GM19099 (cell line): ENCODE measurements at regions not wholly inside any gene's neighbourhood (a gene's known extent, or its start where the extent isn't known, plus 50 kb on each side); places are given as distances from the start of the nearest gene placed in this dataset.

Experiments
- POLR2A ChIP-seq: IDR thresholded peaks from 3 replicates; pipeline ENCODE4 v1.6.1; 2011; ENCODE audit warnings: low read depth; ENCODE audit not compliant: insufficient read length; ENCODE audit errors: extremely low read depth

- no peak for TF ChIP-seq POLR2A
Measured at GRCh38 chr5:166211640-166212039, 2079.8 kb upstream of the WWC1 start.

GRCh38 chr5:166236327-166236726 is 2055.1 kb upstream of the WWC1 start:
- TF ChIP-seq POLR2A = no peak

GRCh38 chr5:166240705-166241104 is 2050.7 kb upstream of the WWC1 start:
- TF ChIP-seq POLR2A = no peak

- TF ChIP-seq POLR2A = no peak
Measured at GRCh38 chr5:166245556-166245955, 2045.9 kb upstream of the WWC1 start.

GRCh38 chr5:166251786-166252185 is 2039.7 kb upstream of the WWC1 start:
- no peak for TF ChIP-seq POLR2A

GRCh38 chr5:166257661-166258060 is 2033.8 kb upstream of the WWC1 start:
- TF ChIP-seq POLR2A = no peak

GRCh38 chr5:166262395-166262794 is 2029.0 kb upstream of the WWC1 start:
- no peak for TF ChIP-seq POLR2A

- no peak for TF ChIP-seq POLR2A
Measured at GRCh38 chr5:166267907-166268306, 2023.5 kb upstream of the WWC1 start.

GRCh38 chr5:166270712-166271111 is 2020.7 kb upstream of the WWC1 start:
- no peak for TF ChIP-seq POLR2A

- TF ChIP-seq POLR2A = no peak
Measured at GRCh38 chr5:166276006-166276405, 2015.4 kb upstream of the WWC1 start.

- no peak for TF ChIP-seq POLR2A
Measured at GRCh38 chr5:166279828-166280227, 2011.6 kb upstream of the WWC1 start.

GRCh38 chr5:166281433-166281832 is 2010.0 kb upstream of the WWC1 start:
- no peak for TF ChIP-seq POLR2A

- no peak for TF ChIP-seq POLR2A
Measured at GRCh38 chr5:166282939-166283338, 2008.5 kb upstream of the WWC1 start.

- TF ChIP-seq POLR2A = no peak
Measured at GRCh38 chr5:166285361-166285760, 2006.1 kb upstream of the WWC1 start.

GRCh38 chr5:166286832-166287231 is 2004.6 kb upstream of the WWC1 start:
- no peak for TF ChIP-seq POLR2A

GRCh38 chr5:166287866-166288265 is 2003.6 kb upstream of the WWC1 start:
- no peak for TF ChIP-seq POLR2A

- no peak for TF ChIP-seq POLR2A
Measured at GRCh38 chr5:166293892-166294291, 1997.6 kb upstream of the WWC1 start.

GRCh38 chr5:166302166-166302565 is 1989.3 kb upstream of the WWC1 start:
- TF ChIP-seq POLR2A = no peak

- no peak for TF ChIP-seq POLR2A
Measured at GRCh38 chr5:166317425-166317824, 1974.0 kb upstream of the WWC1 start.
